WTC11 (cell line): ENCODE measurements at regions not wholly inside any gene's neighbourhood (a gene's known extent, or its start where the extent isn't known, plus 50 kb on each side); places are given as distances from the start of the nearest gene placed in this dataset.

Experiments
- ATAC-seq: fragments of 200-7000 bp; cut with Tn5 transposase; 2 replicates; pipeline ENCODE4 v1.10.0; 2021; ENCODE audit warnings: mild to moderate bottlenecking, moderate library complexity
- CTCF ChIA-PET: fragments of 300-600 bp; sonication (Branson Sonifier 250); formaldehyde crosslinking; loops from one replicate; lab custom pipeline; 2021; ENCODE audit warnings: antibody characterized with exemption; lab: Charles Lee
- POLR2A ChIA-PET: fragments of 350-600 bp; sonication (Branson Sonifier 250); formaldehyde crosslinking; loops from one replicate; lab custom pipeline; 2021; ENCODE audit warnings: antibody characterized with exemption; lab: Charles Lee
- DNase-seq: peaks from one replicate; pipeline ENCODE4 v3.0.0; 2021; ENCODE audit warnings: low spot score
- H3K27ac Mint-ChIP-seq: 2 replicates; pipeline ENCODE4 v1.8.0; 2021; ENCODE audit warnings: mixed read lengths
- H3K27me3 Mint-ChIP-seq: 2 replicates; pipeline ENCODE4 v1.8.0; 2021; ENCODE audit warnings: low read depth, mild to moderate bottlenecking, moderate library complexity, mixed read lengths
- H3K36me3 Mint-ChIP-seq: 2 replicates; pipeline ENCODE4 v1.8.0; 2021; ENCODE audit warnings: mixed read lengths
- H3K4me1 Mint-ChIP-seq: 2 replicates; pipeline ENCODE4 v1.8.0; 2022; ENCODE audit warnings: mixed read lengths
- H3K4me3 Mint-ChIP-seq: 2 replicates; pipeline ENCODE4 v1.8.0; 2021; ENCODE audit warnings: mild to moderate bottlenecking, moderate library complexity, mixed read lengths
- H3K9me3 Mint-ChIP-seq: 2 replicates; pipeline ENCODE4 v1.8.0; 2021; ENCODE audit warnings: mixed read lengths
- ATF1 ChIP-seq: sonication (generic); formaldehyde crosslinking; IDR thresholded peaks from 2 replicates; pipeline ENCODE4 v1.8.1; 2023; ENCODE audit warnings: mild to moderate bottlenecking, moderate library complexity, missing genetic modification reagents
- HMGA2 ChIP-seq: fragments of 250-450 bp; sonication (Bioruptor Pico); IDR thresholded peaks from 2 replicates; pipeline ENCODE4 v1.4.0; 2021; ENCODE audit warnings: mild to moderate bottlenecking, moderate library complexity
- ZNF219 ChIP-seq: sonication (generic); formaldehyde crosslinking; IDR thresholded peaks from 2 replicates; pipeline ENCODE4 v1.8.0; 2023; ENCODE audit warnings: missing genetic modification reagents, mild to moderate bottlenecking, borderline replicate concordance
- ZNF232 ChIP-seq: sonication (generic); formaldehyde crosslinking; IDR thresholded peaks from 2 replicates; pipeline ENCODE4 v1.8.0; 2022; ENCODE audit warnings: mild to moderate bottlenecking, missing genetic modification reagents
- ZNF263 ChIP-seq: sonication (generic); formaldehyde crosslinking; IDR thresholded peaks from 2 replicates; pipeline ENCODE4 v1.8.1; 2022; ENCODE audit warnings: low read depth, mild to moderate bottlenecking, moderate library complexity, missing genetic modification reagents
- ZNF423 ChIP-seq: fragments of 250-450 bp; sonication (Bioruptor Pico); IDR thresholded peaks from 2 replicates; pipeline ENCODE4 v2.1.2; 2022; ENCODE audit warnings: mild to moderate bottlenecking, moderate library complexity
- TF ChIP-seq, protein P1 (sequence below): fragments of 250-450 bp; sonication (Bioruptor Pico); IDR thresholded peaks from 2 replicates; pipeline ENCODE4 v2.1.2; 2022; ENCODE audit warnings: mild to moderate bottlenecking, moderate library complexity
- TF ChIP-seq, protein P2 (sequence below): fragments of 200-600 bp; IDR thresholded peaks from 2 replicates; pipeline ENCODE4 v1.8.0; 2022; ENCODE audit warnings: antibody characterized with exemption
- TF ChIP-seq, protein P3 (sequence below): sonication (generic); formaldehyde crosslinking; conservative IDR thresholded peaks from 2 replicates; pipeline ENCODE4 v1.8.1; 2023; ENCODE audit warnings: mild to moderate bottlenecking, low read depth, missing genetic modification reagents, moderate library complexity
- TF ChIP-seq, protein P4 (sequence below): sonication (generic); formaldehyde crosslinking; IDR thresholded peaks from 2 replicates; pipeline ENCODE4 v1.8.1; 2023; ENCODE audit warnings: mild to moderate bottlenecking, missing genetic modification reagents, moderate library complexity
- TF ChIP-seq, protein P5 (sequence below): sonication (generic); formaldehyde crosslinking; IDR thresholded peaks from 2 replicates; pipeline ENCODE4 v1.8.0; 2022; ENCODE audit warnings: missing genetic modification reagents
- TF ChIP-seq, protein P6 (sequence below): fragments of 250-450 bp; sonication (Bioruptor Pico); IDR thresholded peaks from 2 replicates; pipeline ENCODE4 v1.9.0; 2021; ENCODE audit warnings: mild to moderate bottlenecking
- TF ChIP-seq, protein P7 (sequence below): sonication (generic); formaldehyde crosslinking; IDR thresholded peaks from 2 replicates; pipeline ENCODE4 v1.8.0; 2022; ENCODE audit warnings: mild to moderate bottlenecking, missing genetic modification reagents
- TF ChIP-seq, protein P8 (sequence below): sonication (generic); formaldehyde crosslinking; IDR thresholded peaks from 2 replicates; pipeline ENCODE4 v1.8.1; 2022; ENCODE audit warnings: low read depth, missing genetic modification reagents, borderline replicate concordance

DNA sequence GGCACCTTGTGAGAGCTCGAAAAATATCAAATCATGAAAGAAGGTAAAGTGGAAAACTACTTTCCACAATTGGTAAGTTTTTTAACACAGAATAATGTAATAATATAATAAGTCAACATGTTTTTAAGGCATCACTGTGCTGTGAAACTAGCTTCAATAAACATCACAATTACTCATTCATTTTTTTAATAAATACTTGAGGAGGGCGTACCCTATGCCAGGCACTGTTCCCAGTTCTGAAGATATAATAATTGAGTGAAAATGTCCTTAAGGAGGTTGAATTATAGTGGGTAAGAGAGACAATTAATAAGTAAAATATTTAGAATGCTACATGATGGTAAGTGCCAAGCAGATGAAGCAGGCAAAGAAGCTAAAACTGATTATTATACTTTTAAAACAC lies 381.4 kb downstream of the ELAVL2 start (continued):
- TF ChIP-seq, protein P1, sequence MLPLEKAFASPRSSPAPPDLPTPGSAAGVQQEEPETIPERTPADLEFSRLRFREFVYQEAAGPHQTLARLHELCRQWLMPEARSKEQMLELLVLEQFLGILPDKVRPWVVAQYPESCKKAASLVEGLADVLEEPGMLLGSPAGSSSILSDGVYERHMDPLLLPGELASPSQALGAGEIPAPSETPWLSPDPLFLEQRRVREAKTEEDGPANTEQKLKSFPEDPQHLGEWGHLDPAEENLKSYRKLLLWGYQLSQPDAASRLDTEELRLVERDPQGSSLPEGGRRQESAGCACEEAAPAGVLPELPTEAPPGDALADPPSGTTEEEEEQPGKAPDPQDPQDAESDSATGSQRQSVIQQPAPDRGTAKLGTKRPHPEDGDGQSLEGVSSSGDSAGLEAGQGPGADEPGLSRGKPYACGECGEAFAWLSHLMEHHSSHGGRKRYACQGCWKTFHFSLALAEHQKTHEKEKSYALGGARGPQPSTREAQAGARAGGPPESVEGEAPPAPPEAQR = no peak
- TF ChIP-seq HMGA2 (CRISPR knock-in tag) = no peak
- TF ChIP-seq, protein P2, sequence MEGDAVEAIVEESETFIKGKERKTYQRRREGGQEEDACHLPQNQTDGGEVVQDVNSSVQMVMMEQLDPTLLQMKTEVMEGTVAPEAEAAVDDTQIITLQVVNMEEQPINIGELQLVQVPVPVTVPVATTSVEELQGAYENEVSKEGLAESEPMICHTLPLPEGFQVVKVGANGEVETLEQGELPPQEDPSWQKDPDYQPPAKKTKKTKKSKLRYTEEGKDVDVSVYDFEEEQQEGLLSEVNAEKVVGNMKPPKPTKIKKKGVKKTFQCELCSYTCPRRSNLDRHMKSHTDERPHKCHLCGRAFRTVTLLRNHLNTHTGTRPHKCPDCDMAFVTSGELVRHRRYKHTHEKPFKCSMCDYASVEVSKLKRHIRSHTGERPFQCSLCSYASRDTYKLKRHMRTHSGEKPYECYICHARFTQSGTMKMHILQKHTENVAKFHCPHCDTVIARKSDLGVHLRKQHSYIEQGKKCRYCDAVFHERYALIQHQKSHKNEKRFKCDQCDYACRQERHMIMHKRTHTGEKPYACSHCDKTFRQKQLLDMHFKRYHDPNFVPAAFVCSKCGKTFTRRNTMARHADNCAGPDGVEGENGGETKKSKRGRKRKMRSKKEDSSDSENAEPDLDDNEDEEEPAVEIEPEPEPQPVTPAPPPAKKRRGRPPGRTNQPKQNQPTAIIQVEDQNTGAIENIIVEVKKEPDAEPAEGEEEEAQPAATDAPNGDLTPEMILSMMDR = no peak

DNA sequence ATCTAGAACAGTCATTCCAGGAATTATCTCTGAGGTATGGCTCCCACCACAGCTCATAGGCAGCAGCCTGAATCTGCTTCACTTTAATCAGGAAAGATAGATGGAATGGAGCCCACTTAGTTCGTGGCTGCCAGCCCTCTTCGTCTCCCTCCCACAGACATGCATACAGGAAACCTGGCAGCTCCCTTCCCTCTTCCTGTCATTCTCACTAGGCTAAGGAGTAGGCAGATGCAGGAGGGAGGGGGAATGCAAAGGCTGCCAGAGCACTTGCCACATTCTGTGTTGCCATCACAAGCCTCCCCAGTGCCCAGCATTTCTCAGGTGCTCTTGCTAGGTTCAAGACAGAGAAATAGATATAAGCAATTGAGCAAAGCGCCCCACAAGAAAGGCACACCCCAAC lies 378.9 kb downstream of the ELAVL2 start:
- H3K9me3 Mint-ChIP-seq = peaks cover 4% of the 10 kb centered on the region; the same call in 1 of the 2 replicates
- TF ChIP-seq, protein P3, sequence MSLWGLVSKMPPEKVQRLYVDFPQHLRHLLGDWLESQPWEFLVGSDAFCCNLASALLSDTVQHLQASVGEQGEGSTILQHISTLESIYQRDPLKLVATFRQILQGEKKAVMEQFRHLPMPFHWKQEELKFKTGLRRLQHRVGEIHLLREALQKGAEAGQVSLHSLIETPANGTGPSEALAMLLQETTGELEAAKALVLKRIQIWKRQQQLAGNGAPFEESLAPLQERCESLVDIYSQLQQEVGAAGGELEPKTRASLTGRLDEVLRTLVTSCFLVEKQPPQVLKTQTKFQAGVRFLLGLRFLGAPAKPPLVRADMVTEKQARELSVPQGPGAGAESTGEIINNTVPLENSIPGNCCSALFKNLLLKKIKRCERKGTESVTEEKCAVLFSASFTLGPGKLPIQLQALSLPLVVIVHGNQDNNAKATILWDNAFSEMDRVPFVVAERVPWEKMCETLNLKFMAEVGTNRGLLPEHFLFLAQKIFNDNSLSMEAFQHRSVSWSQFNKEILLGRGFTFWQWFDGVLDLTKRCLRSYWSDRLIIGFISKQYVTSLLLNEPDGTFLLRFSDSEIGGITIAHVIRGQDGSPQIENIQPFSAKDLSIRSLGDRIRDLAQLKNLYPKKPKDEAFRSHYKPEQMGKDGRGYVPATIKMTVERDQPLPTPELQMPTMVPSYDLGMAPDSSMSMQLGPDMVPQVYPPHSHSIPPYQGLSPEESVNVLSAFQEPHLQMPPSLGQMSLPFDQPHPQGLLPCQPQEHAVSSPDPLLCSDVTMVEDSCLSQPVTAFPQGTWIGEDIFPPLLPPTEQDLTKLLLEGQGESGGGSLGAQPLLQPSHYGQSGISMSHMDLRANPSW (CRISPR knock-in tag) = no peak
- TF ChIP-seq, protein P4, sequence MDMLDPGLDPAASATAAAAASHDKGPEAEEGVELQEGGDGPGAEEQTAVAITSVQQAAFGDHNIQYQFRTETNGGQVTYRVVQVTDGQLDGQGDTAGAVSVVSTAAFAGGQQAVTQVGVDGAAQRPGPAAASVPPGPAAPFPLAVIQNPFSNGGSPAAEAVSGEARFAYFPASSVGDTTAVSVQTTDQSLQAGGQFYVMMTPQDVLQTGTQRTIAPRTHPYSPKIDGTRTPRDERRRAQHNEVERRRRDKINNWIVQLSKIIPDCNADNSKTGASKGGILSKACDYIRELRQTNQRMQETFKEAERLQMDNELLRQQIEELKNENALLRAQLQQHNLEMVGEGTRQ = no peak
- TF ChIP-seq ZNF263 (no peak), ZNF232 (no peak)
- TF ChIP-seq, protein P5, sequence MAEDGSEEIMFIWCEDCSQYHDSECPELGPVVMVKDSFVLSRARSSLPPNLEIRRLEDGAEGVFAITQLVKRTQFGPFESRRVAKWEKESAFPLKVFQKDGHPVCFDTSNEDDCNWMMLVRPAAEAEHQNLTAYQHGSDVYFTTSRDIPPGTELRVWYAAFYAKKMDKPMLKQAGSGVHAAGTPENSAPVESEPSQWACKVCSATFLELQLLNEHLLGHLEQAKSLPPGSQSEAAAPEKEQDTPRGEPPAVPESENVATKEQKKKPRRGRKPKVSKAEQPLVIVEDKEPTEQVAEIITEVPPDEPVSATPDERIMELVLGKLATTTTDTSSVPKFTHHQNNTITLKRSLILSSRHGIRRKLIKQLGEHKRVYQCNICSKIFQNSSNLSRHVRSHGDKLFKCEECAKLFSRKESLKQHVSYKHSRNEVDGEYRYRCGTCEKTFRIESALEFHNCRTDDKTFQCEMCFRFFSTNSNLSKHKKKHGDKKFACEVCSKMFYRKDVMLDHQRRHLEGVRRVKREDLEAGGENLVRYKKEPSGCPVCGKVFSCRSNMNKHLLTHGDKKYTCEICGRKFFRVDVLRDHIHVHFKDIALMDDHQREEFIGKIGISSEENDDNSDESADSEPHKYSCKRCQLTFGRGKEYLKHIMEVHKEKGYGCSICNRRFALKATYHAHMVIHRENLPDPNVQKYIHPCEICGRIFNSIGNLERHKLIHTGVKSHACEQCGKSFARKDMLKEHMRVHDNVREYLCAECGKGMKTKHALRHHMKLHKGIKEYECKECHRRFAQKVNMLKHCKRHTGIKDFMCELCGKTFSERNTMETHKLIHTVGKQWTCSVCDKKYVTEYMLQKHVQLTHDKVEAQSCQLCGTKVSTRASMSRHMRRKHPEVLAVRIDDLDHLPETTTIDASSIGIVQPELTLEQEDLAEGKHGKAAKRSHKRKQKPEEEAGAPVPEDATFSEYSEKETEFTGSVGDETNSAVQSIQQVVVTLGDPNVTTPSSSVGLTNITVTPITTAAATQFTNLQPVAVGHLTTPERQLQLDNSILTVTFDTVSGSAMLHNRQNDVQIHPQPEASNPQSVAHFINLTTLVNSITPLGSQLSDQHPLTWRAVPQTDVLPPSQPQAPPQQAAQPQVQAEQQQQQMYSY = no peak
- TF ChIP-seq, protein P2 = no peak
- ATAC-seq (peak; percentile 89), DNase-seq (no peak)
- H3K36me3 Mint-ChIP-seq = no peaks in the 10 kb centered on the region; the same call in 1 of the 2 replicates
- ChIA-PET CTCF (no interaction called here), POLR2A (no interaction called here)
- H3K4me3 Mint-ChIP-seq = no peak overlapping the region
- no peak overlapping the region for H3K27ac Mint-ChIP-seq
- H3K27me3 Mint-ChIP-seq = no peaks in the 10 kb centered on the region; the same call in 1 of the 2 replicates
- H3K4me1 Mint-ChIP-seq = peaks cover 7% of the 10 kb centered on the region; the same call in 1 of the 2 replicates

DNA sequence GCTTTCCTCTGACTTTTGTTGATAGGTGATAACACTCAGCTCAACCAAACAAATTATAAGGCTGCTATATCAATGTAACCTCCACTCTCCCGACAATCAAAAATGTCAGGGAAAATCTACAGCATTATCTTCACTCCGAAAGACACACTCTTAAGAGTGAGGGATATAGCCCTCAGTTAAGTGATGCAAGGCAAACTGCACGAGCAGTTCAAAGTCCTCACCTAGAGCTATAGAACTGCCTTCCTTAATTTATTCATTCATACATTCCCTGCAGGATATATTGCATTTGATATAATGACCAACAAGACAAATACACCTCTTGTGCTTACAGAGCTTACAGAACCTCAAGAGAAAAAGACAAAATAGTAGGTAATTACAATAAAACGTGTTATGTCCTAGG lies 378.1 kb downstream of the ELAVL2 start:
- no peak overlapping the region for H3K27ac Mint-ChIP-seq
- peaks cover 10% of the 10 kb centered on the region for H3K9me3 Mint-ChIP-seq
- no peaks in the 10 kb centered on the region; the same call in 1 of the 2 replicates for H3K36me3 Mint-ChIP-seq
- ATAC-seq (no peak), DNase-seq (no peak)
- CTCF ChIA-PET = no interaction called here
- H3K27me3 Mint-ChIP-seq = no peaks in the 10 kb centered on the region; the same call in 1 of the 2 replicates
- POLR2A ChIA-PET = no interaction called here
- H3K4me3 Mint-ChIP-seq = no peak overlapping the region
- peaks cover 7% of the 10 kb centered on the region; the same call in 1 of the 2 replicates for H3K4me1 Mint-ChIP-seq
- TF ChIP-seq, protein P6, sequence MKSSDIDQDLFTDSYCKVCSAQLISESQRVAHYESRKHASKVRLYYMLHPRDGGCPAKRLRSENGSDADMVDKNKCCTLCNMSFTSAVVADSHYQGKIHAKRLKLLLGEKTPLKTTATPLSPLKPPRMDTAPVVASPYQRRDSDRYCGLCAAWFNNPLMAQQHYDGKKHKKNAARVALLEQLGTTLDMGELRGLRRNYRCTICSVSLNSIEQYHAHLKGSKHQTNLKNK (CRISPR knock-in tag) = no peak
- TF ChIP-seq, protein P7, sequence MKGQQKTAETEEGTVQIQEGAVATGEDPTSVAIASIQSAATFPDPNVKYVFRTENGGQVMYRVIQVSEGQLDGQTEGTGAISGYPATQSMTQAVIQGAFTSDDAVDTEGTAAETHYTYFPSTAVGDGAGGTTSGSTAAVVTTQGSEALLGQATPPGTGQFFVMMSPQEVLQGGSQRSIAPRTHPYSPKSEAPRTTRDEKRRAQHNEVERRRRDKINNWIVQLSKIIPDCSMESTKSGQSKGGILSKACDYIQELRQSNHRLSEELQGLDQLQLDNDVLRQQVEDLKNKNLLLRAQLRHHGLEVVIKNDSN = no peak
- TF ChIP-seq ATF1 (CRISPR knock-in tag) (no peak), ZNF219 (CRISPR knock-in tag) (no peak), ZNF263 (no peak), ZNF423 (no peak)
- TF ChIP-seq, protein P8, sequence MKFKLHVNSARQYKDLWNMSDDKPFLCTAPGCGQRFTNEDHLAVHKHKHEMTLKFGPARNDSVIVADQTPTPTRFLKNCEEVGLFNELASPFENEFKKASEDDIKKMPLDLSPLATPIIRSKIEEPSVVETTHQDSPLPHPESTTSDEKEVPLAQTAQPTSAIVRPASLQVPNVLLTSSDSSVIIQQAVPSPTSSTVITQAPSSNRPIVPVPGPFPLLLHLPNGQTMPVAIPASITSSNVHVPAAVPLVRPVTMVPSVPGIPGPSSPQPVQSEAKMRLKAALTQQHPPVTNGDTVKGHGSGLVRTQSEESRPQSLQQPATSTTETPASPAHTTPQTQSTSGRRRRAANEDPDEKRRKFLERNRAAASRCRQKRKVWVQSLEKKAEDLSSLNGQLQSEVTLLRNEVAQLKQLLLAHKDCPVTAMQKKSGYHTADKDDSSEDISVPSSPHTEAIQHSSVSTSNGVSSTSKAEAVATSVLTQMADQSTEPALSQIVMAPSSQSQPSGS = no peak
